GM21717 (cell line): ENCODE measurements at regions not wholly inside any gene's neighbourhood (a gene's known extent, or its start where the extent isn't known, plus 50 kb on each side); places are given as distances from the start of the nearest gene placed in this dataset.

Experiments
- ATAC-seq: cut with Tn5 transposase; IDR thresholded peaks from one replicate; pipeline ENCODE4 v1.9.1; 2021; ENCODE audit warnings: mild to moderate bottlenecking, moderate library complexity; ENCODE audit not compliant: unreplicated experiment

DNA sequence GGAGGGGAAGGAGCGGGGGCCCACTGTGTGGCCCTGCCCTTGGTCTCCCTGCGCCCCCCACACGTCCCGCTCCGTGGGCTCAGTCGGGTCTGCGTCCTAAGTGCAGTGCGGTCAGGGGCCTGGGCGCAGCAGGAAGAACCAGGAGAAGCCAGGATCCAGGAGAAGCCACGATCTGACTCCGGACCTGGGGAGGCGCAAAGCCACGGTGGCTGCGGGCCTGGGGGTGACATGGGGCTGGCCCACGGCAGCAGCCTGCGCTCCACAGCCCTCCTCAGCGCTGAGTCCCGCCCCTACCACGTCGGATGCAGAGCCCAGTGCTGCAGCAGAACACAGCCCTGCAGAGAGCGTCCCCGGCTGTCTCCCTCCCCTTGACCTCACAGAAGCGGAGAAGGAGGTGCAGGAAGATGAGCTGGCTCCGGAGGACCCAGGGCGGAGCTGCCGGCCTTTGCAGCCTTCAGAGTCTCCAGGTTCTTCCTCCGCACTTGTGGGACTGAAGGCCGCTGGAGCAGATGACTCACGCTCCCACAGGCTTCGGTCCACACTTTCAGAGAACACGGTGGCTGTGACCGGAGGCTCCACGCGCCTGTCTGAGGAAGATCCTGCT, 589.2 kb upstream of the SALL3 start:
- no peak for ATAC-seq

DNA sequence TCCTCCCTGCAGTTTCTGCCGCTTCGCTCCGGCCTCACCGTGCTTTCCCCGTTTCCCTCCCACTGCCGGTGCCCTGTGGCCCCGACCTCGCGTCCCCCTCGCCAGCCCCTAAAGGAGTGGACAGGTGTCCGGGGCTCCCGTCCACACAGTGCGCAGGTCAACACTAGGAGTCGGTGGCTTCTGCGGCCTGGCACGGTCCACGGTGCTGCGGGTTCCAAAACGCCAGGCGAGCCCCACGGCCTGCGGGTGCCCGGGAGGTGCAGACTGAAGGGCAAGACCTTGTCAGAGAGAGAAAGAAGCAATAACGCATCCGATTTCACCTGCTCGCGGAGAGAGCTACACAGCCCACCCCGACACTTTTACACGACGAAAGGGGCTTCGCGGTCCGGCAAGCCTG, 588.7 kb upstream of the SALL3 start:
- ATAC-seq, result no peak

DNA sequence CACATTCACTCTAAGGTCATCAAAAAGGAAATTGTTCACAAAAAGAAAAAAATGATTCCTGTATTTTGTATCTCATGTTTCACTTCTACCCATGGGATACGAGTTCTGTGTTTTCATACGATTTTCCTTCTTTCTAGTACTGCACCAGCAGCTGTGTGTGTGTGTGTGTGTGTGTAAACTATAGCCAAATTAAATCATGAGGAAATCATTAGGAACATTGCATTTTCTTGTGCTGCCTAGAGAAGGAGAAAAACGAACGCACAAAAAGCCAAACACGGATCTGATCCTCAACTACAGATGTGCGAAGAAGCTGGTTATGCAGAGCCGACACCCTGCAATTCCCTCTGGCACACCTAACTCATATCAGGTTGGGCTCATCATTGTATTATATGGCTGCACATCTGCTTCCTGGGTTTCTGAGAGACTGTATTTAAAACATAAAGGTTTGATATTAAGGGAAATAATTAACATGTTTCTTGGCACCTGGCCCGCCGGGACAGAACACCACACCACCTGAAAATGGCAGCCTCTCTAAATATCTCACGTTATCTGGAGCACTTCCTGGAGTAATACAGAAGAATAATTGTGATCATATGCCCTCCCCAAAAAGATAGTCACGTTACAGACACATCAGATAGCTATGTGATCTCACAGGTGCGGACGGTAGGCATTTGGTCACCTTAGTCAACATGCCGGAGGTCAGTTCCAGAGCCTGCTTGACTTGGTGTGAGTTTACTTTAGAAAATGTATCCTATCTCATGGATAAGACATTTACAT, 586.3 kb upstream of the SALL3 start:
- no peak for ATAC-seq

DNA sequence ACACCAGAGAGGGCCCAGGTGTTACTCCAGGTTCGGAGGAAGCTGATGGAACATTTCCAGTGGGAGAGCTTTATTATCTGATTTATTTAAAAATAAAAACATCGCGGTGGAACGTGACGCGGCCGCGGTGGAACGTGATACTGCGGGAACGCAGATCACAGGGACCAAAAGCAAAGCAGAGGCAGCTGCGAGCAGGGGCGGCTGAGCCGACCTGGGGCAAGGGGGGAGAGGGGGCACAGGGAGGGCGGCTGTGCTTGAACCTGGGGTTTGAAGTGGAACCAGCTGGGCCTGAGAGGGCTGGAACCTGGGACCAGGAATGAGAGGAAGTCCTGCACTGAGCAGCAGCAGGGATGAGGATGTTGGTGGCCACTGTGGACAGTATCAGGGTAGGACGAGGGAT, 583.5 kb upstream of the SALL3 start:
- ATAC-seq, result no peak

DNA sequence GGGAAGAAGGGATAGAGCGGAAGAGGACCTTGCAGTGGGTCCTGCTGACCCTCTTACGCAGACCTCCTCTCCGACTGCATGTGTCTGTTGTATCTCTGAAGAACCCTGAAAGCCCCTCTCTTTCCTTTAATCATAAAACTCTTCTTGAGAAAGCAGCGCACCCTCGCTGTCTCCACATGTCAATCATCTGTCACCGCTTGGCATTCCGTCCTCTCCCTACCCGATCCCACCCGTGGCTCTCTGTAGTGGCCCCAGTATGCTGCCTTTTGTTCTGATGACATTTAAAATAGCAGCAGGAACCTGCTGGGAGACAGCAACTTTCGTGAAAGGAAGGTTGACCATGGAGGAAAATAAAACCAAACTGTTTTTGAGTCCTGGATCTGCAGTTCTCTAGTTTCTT, 582.9 kb upstream of the SALL3 start:
- no peak for ATAC-seq

DNA sequence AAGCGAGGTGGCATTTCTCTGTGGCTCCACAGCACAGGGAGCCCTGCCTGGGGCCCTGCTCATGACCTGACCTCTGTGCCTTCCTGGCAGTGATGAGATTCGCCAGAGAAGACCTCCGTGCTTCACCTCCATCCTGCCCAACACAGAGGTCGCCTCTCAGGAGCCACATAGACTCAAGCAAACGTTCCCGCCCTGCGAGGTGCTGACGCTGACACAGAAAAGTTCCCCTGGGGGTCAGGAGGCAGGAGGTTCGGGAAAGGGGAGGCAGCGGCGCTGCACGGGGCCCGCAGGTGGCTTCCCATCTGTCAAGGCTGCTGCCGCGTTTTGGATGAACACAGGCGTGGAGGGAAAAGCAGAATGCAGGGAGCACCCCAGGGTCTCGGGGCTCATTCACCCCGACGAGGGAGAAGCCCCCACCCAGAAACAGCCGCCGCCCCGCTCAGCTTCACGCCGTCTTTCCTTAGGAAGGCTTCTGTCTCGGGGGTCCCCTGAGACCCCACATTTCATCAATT, 579.6 kb upstream of the SALL3 start:
- ATAC-seq, result no peak

DNA sequence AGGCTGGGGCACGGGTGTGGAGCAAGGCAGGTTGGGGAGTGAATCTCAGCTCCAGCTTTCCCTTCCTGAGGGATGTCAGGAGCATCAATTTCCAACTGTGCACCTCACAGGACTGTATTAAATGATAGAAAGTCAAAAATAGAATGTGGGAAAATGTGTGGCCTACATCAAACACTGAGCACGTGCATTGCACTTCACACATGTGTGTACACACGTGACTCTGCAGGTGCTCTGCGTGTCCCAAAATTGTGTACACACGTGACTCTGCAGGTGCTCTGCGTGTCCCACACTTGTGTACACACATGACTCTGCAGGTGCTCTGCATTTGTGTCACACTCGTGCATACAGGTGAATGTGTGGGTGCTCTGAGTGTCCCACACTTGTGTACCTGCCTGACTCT, 577.2 kb upstream of the SALL3 start:
- ATAC-seq, result no peak

DNA sequence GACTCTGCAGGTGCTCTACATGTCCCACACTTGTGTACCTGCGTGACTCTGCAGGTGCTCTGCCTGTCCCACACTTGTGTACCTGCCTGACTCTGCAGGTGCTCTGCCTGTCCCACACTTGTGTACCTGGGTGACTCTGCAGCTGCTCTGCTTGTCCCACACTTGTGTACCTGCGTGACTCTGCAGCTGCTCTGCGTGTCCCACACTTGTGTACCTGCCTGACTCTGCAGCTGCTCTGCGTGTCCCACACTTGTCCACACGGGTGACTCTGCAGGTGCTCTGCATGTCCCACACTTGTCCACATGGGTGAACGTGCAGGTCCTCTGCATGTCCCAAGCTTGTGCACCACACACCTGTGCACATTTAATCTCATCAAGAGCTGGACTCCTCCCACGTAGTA, 576.7 kb upstream of the SALL3 start:
- ATAC-seq, result no peak

DNA sequence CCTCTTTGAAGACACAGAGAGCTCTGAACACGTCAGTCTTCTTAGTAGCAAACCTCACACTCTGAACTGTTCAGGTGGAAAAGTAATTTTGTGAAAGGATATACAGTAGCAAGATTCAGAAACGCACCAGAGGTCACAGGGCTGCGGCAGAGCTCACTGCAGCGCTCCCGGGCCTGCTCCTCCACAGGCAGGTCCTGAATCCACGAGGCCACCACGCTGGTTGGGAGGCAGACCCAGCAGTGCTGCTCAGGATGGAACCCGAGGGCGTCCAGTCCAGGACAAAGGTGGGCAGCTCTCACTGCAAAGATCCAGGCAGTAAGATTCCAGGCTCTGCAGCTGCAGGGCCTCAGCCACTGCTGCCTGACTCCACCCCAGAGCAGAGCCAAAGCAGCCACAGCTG, 576.2 kb upstream of the SALL3 start:
- no peak for ATAC-seq

DNA sequence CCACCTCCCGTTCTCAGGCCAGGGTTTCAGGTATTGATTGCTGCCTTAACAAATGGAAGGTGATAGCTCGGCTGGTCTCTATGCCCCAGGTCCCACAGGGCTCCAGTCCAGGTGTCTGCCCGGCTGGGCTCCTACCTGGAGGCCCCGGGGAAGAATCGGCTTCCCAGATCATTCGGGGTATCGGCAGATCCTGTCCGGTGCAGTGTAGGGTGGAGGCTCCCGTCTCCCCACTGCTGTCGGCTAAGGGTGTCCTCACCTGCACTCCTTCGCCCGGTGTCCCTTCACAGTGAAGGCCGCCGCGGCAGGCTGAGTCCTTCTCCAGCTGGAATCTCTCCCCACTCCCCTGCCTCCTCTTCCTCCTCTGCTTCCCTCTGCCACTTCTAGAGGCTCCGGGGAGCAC, 573.9 kb upstream of the SALL3 start:
- ATAC-seq, result no peak

DNA sequence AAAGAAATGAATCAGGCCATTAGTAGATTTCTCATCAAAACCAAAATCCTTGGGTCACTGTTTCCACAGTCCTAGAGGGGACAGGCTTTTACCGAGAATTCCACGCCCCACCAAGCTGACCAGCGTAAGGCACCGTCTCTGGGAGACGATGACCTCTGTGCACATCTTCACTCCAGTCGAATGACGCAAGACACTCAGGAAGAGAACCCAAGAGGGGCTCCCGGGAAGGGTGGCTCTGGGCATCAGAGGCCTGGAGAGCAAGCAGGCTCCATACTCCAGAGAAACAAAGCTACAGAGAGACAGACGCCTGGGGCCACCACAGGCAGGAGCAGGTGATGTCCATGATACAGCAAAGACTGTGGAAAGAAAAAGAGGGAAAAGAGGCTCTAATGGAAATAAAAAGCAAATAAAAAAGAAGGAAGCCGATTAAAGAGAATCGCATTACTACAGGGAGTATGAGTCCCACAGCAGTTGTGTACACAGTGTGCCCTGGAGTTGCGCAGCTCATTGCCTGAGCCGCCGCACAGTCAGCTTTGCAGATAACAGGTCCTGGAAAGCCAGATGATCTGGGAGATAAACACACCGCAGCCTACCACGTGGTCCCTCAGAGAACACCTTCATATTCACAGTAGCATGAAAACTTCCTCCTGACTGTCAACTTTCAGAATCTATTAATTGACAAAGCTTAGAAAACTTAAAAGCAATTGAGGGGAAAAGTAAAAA, 572.7 kb upstream of the SALL3 start:
- no peak for ATAC-seq

DNA sequence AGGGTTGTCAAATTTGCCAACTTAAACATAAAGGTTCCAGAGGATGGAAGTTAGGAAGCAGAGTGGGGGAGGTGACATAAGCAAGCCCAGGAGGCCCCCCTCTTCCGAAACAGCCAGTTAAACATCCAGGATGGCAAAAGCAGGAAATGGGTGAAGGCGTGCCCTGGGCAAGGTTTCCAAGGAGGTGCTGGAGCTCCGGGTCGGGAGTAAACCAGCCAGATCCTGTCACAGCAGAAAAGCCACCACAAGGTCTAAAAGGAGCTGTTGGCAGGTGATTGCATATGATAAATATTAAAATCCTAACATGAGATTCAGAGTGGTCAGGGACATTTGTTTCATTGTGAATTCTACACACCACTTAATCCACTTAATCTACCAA, 572.2 kb upstream of the SALL3 start:
- ATAC-seq, result no peak

DNA sequence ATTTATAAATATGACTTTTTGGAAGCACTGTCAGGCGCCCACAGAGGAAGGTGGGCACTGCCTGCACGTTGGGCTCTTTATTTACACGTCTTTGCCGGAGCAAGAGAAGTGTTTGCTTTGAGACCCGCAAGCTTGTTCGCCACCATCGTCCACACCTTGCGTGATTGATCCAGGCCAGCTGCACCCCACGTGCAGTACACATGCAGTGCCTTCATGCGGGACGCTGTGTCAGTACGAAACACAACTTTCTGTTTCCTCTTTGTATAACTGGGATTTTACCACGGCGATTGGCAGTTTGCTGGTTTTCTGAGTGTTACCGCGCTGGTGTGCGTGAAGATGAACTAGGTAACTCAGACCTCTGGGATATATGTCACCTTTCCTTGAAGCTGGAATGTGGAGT, 571.0 kb upstream of the SALL3 start:
- no peak for ATAC-seq

DNA sequence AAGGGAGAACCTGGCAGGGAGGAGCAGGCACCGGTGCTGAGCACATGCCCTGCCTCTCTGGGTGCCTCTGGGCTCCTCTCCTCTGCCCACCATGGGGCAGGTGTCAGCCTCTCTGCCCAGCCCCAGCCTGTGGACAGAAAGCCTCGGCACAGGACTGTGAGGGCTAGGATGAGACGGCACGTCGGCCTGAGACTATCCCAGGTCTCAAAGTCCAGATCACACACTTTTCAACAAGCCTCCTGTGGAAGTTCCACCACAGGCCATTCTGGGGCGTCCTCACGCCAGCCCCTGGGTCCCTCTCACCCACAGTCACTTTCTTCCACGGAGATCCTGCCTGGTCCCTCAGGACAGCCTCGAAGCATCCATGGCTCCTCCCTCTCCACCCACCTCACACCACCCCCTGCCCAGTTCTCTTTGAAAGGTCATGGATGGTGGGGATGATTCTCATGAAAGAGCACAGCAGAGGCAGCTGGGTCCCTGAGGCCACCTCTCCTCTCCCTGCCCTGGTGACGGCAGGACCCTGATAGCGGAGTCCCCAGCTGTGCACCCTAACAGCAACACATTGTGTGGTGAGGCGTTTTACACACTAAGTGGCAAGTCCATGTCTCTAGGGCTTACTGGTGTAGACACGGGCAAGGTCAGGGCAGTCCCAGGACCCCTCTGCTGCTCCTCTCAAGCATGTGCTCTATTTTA, 569.4 kb upstream of the SALL3 start:
- no peak for ATAC-seq

DNA sequence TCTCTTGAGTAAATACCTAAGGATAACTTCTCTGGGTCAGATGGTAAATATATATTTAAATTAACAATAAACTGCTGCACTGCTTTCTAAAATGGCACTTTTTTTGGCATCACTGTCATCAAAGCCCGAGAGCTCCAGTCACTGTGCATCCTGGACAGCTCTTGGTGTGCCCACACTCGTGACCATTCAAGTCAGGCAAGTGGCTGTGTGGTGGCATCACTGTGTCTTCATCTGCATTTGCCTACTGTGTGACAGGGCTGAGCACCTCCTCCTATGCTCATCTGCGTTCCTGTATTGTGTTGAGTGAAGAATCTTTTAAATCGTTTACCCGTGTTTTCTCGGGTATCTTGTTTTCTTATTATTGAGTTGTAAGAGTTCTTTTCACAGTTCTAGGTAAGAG, 568.1 kb upstream of the SALL3 start:
- ATAC-seq, result no peak

DNA sequence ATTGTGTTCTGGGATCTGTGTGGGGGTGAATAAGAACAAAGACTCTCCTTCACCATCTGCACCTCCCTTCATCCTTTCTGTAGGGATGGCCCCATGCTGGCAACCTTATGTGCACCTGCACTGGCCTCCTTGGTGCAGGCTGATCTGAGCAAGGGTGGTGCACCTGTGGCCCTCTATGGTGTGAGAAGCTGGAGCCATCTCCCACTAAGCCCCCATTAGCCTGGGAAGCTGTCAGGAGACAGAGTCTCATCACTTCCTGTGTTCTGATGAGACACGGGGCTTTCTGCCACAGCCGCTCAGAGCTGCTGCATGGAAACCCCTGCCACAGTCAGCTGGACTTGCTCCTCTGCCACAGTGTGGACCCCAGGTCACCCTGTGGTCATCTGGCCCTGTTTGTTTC, 565.3 kb upstream of the SALL3 start:
- no peak for ATAC-seq

DNA sequence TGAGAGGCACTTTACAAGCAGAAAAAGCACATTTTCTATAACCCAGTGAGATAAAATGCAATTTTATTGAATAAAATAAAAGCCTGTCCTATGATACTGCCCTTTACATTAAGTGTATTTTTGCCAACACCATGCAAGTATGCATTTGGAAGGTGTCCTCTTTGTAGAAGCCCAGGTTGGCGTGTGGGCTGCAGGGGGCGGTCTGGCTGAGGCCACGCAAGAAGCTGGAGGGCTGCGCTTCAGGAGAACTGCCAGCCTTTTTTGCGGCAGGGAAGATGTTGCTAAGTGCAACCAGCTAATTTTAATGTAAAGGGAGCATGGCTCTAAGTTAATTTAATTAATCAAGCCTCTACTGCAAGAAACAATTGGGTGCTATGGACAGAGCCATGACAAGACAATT, 562.8 kb upstream of the SALL3 start:
- ATAC-seq, result no peak

DNA sequence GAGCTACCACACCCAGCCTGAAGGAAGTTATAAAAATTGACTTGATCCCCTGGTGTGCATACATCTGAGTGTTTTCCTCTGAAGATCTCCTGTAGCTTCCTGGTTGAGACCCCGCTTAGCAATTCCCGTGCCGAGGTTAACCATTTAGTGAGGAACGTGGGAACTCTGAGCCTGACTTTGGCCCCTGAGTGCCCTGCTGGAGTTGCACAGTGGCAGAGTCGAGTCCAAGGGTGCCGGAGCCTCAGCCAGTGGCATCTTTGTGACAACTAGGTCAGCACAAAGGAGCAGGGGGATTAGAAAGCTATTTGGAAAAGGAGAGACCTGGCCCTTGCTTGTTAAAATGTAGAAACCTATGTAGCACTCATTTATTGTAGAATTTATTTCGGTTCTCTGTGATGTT, 561.2 kb upstream of the SALL3 start:
- ATAC-seq, result no peak

DNA sequence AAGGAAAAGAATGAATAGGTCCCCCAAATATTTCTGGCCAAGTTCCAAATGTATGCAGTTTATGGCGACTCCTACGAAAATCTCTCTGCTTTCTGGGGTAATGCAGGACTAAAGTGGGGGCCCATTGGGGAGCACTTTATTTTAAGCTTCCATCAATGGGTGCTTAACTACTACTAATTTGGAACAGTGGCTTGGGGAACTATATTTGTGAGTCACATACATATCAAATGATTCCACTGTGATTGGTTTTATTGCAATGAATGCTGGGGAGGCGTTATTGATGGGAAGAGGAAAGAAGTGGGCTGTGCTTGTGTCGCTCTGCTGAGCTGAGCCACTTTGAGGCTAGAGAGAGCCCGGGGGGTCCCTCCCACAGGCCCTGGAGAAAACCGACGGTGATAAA, 560.4 kb upstream of the SALL3 start:
- no peak for ATAC-seq

DNA sequence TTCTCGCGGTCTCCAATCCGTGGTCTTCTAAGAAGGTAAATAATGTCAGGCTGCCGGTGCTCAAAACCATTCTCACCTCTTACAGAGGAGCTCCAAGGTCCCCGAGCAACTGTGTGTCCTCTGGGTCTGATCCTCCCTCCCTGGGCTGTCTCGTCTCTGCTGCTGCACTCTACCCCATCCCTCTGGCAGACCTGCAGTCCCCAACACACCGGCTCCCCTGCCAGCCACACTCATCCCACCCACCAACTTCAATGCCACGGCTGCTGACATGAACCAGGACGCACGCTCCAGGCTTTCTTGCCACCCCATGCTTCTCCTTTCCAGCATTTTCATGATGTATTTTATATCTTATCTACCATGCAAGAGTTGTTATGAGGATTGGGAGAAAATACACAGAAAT, 559.5 kb upstream of the SALL3 start:
- no peak for ATAC-seq

DNA sequence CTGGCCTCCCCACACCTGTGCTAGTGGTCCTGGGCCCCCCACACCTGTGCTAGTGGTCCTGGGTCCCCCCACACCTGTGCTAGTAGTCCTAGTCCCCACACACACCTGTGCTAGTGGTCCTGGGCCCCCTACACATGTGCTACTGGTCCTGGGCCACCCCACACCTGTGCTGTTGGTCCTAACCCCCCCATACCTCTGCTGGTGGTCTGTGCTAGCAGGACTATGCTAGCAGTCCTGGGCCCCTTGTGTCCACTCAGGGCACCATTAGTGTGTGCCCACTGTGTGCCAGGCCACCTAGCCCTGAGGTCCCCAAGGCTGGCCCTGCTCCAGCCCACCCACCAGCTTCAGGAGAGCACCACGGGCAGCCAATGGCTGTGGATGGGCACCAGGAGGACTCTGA, 558.2 kb upstream of the SALL3 start:
- ATAC-seq, result no peak

DNA sequence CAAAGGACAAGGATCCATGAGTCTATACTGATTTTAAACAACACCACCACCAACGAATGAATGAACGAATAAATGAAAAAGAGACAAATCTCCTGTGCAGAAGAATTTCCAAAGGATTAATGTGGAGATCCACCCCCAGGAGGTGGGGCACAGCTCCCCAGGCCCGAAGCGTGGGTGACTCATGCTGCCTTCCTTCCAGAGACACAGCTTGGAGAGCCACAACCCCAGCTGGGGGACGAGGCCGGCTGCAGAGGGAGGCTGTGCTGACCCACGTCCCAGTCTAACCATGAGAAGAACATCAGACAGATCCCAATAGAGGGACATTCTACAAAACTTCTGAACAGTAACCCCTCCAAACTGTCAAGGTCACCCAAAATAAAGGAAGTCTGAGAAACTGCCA, 557.3 kb upstream of the SALL3 start:
- ATAC-seq, result no peak
